NCI-H524 (cell line): ENCODE measurements at regions not wholly inside any gene's neighbourhood (a gene's known extent, or its start where the extent isn't known, plus 50 kb on each side); places are given as distances from the start of the nearest gene placed in this dataset.

Experiments used
- DNase-seq, 2 experiments: peaks; one replicate each; lab custom pipeline; 2025; lab: John Stamatoyannopoulos, UW

GRCh38 chr5:10173716-10174115, 76.0 kb downstream of the ATPSCKMT start:
- DNase-seq, result no peak

- DNase-seq, result no peak
Observed at GRCh38 chr5:10172247-10172646, 77.4 kb downstream of the ATPSCKMT start.

- no peak for DNase-seq
Observed at GRCh38 chr5:10169359-10169758, 80.3 kb downstream of the ATPSCKMT start.

GRCh38 chr5:10168254-10168653, 81.4 kb downstream of the ATPSCKMT start:
- no peak for DNase-seq

- no peak for DNase-seq
Observed at GRCh38 chr5:10167806-10168205, 81.9 kb downstream of the ATPSCKMT start.

GRCh38 chr5:10166392-10166791, 83.3 kb downstream of the ATPSCKMT start:
- DNase-seq, result no peak

GRCh38 chr5:10162468-10162867, 87.2 kb downstream of the ATPSCKMT start:
- DNase-seq, result peak; percentile 99

GRCh38 chr5:10161778-10162177, 87.9 kb downstream of the ATPSCKMT start:
- peak in 1 of 2 experiments; percentile 25 for DNase-seq

- no peak for DNase-seq
Observed at GRCh38 chr5:10160241-10160640, 89.4 kb downstream of the ATPSCKMT start.

- DNase-seq, result no peak
Observed at GRCh38 chr5:10158886-10159285, 90.8 kb downstream of the ATPSCKMT start.

- peak in 1 of 2 experiments; percentile 52 for DNase-seq
Observed at GRCh38 chr5:10157085-10157669, 92.5 kb downstream of the ATPSCKMT start.

GRCh38 chr5:10155897-10156667, 93.6 kb downstream of the ATPSCKMT start:
- no peak for DNase-seq

- peak in 1 of 2 experiments; percentile 51 for DNase-seq
Observed at GRCh38 chr5:10153808-10154537, 95.7 kb downstream of the ATPSCKMT start.

GRCh38 chr5:10153394-10153793, 96.3 kb downstream of the ATPSCKMT start:
- DNase-seq, result no peak

- no peak for DNase-seq
Observed at GRCh38 chr5:10151656-10152055, 98.0 kb downstream of the ATPSCKMT start.

- DNase-seq, result peak; percentile 89 to 92
Observed at GRCh38 chr5:10149911-10150310, 99.8 kb downstream of the ATPSCKMT start.

GRCh38 chr5:10145923-10146401, 103.7 kb downstream of the ATPSCKMT start:
- peak in 1 of 2 experiments; percentile 64 for DNase-seq

GRCh38 chr5:10144040-10144439, 105.6 kb downstream of the ATPSCKMT start:
- DNase-seq, result no peak

GRCh38 chr5:10140195-10140973, 109.3 kb downstream of the ATPSCKMT start:
- peak; percentile 34 to 64 for DNase-seq

GRCh38 chr5:10138395-10139057, 111.2 kb downstream of the ATPSCKMT start:
- DNase-seq, result no peak

- DNase-seq, result peak in 1 of 2 experiments; percentile 57
Observed at GRCh38 chr5:10133830-10134229, 115.9 kb downstream of the ATPSCKMT start.
